Smooth muscle cell (in vitro differentiated cells): ENCODE measurements at regions not wholly inside any gene's neighbourhood (a gene's known extent, or its start where the extent isn't known, plus 50 kb on each side); places are given as distances from the start of the nearest gene placed in this dataset.

Experiments
- DNase-seq: peaks from one replicate; lab custom pipeline; 2025; ENCODE audit not compliant: unreplicated experiment; lab: John Stamatoyannopoulos, UW
- H2AFZ ChIP-seq: fragments of 200-600 bp; sonication (generic); 2 replicates; pipeline ENCODE4 v1.6.0; 2016; ENCODE audit warnings: antibody characterized with exemption, low read depth, mild to moderate bottlenecking
- H3F3A ChIP-seq: fragments of 200-600 bp; sonication (generic); 2 replicates; pipeline ENCODE4 v1.6.0; 2017; ENCODE audit warnings: antibody characterized with exemption, low read depth
- H3K27ac ChIP-seq: fragments of 200-600 bp; sonication (generic); 2 replicates; pipeline ENCODE4 v1.5.1; 2016; ENCODE audit warnings: low read depth, mild to moderate bottlenecking
- H3K27me3 ChIP-seq: fragments of 200-600 bp; sonication (generic); 2 replicates; pipeline ENCODE4 v1.6.1; 2016; ENCODE audit warnings: low read depth, mild to moderate bottlenecking
- H3K36me3 ChIP-seq: fragments of 200-600 bp; sonication (generic); 2 replicates; pipeline ENCODE4 v1.5.1; 2016; ENCODE audit warnings: low read depth
- H3K4me1 ChIP-seq: fragments of 200-600 bp; sonication (generic); 2 replicates; pipeline ENCODE4 v1.5.1; 2016; ENCODE audit warnings: low read depth
- H3K4me2 ChIP-seq: fragments of 200-600 bp; sonication (generic); 2 replicates; pipeline ENCODE4 v1.6.0; 2016; ENCODE audit warnings: mild to moderate bottlenecking
- H3K4me3 ChIP-seq: fragments of 200-600 bp; sonication (generic); 2 replicates; pipeline ENCODE4 v1.5.1; 2016; ENCODE audit warnings: mild to moderate bottlenecking
- H3K79me2 ChIP-seq: fragments of 200-600 bp; sonication (generic); 2 replicates; pipeline ENCODE4 v1.6.0; 2016; ENCODE audit warnings: low read depth, mild to moderate bottlenecking
- H3K9ac ChIP-seq: fragments of 200-600 bp; sonication (generic); 2 replicates; pipeline ENCODE4 v1.6.0; 2016; ENCODE audit warnings: low read depth
- H3K9me3 ChIP-seq: fragments of 200-600 bp; sonication (generic); replicated peaks from 2 replicates; pipeline ENCODE4 v1.5.1; 2016; ENCODE audit warnings: low read depth
- H4K20me1 ChIP-seq: fragments of 200-600 bp; sonication (generic); 2 replicates; pipeline ENCODE4 v1.6.0; 2016; ENCODE audit warnings: low read depth
- CTCF ChIP-seq: fragments of 200-600 bp; sonication (generic); IDR thresholded peaks from 2 replicates; pipeline ENCODE4 v1.5.1; 2017; ENCODE audit warnings: borderline replicate concordance, mild to moderate bottlenecking, antibody characterized with exemption; ENCODE audit not compliant: insufficient read depth, poor library complexity, severe bottlenecking
- WGBS: methylation state at CpG from one replicate; pipeline ENCODE4 v1.1.7; 2016; ENCODE audit warnings: low lambda C conversion rate; 5-methylcytosine and 5-hydroxymethylcytosine counted together

DNA sequence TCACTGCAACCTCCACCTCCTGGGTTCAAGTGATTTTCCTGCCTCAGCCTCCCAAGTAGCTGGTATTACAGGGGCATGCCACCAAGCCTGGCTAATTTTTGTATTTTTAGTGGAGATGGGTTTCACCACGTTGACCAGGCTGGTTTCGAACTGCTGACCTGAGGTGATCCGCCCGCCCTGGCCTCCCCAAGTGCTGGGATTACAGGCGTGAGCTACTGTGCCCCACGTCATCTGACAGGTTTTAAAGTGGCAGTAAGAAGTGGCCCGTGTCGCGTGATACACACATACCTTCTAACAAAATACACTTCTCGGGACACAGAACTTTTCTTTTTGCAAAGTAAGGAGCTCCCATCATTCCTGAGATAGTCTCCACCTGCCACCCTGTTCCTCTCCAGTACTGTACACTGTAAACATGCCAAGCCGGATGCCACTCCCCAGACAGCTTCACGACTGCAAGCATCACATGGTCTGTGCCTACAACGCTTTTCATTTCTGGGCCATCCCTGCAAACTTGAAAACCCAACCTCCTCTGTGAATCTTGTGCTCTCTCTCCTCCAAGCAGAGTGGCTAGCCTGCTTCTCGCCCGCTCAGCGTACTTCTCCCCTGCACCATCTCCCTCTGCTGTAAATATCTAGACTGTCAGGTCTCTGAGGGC is 256.3 kb upstream of the KLF14 start:
- H3K9me3 ChIP-seq: no peaks in the 10 kb centered on the region
- WGBS: 89% methylated on average over 16 of the region's 16 CpGs
- no peaks in the 10 kb centered on the region for H3F3A ChIP-seq
- H3K4me1 ChIP-seq: peaks cover 9% of the 10 kb centered on the region
- no peak for TF ChIP-seq CTCF
- H3K36me3 ChIP-seq: no peaks in the 10 kb centered on the region
- no peak overlapping the region for H3K27ac ChIP-seq
- no peak overlapping the region for H3K4me2 ChIP-seq
- no peaks in the 10 kb centered on the region for H4K20me1 ChIP-seq
- DNase-seq: no peak
- H3K27me3 ChIP-seq: no peaks in the 10 kb centered on the region
- no peak overlapping the region for H2AFZ ChIP-seq
- no peak overlapping the region for H3K4me3 ChIP-seq
- no peak overlapping the region for H3K9ac ChIP-seq
- no peaks in the 10 kb centered on the region for H3K79me2 ChIP-seq

DNA sequence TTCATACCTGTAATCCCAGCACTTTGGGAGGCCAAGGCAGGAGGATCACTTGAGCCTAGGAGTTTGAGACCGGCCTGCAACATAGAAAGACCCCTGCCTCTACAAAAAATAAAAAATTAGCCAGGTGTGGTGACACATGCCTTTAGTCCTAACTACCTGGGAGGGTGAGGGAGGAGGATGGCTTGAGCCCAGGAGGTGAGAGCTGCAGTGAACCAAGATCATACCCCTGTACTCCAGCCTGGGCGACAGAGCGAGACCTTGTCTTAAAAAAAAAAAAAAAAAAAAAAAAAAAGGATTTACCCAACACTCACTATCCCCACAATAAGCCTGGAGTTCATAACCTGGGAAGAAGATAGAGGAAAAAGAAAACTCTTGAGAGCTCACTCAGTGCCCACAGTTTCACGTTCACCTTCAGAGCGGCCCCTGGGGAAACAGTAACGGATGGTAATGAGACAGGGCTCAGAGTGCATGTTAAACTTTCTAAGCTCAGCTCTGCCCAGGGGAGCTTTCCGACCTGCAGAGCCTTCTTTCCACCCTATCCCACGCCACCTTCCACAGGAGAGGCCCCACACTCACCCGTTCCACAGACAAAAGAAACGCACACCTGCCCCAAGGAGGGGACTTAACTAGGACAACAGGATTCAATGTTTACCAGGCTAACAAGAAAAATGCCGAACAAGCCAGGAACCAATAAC is 259.8 kb upstream of the KLF14 start:
- H3K36me3 ChIP-seq: no peaks in the 10 kb centered on the region
- H3K27ac ChIP-seq: no peak overlapping the region
- H3K27me3 ChIP-seq: no peaks in the 10 kb centered on the region
- no peak for DNase-seq
- peaks cover 15% of the 10 kb centered on the region for H3K4me1 ChIP-seq
- no peaks in the 10 kb centered on the region for H3K9me3 ChIP-seq
- H4K20me1 ChIP-seq: no peaks in the 10 kb centered on the region
- WGBS: 98% methylated on average over 11 of the region's 11 CpGs
- H2AFZ ChIP-seq: no peak overlapping the region
- no peak overlapping the region for H3K9ac ChIP-seq
- no peak for TF ChIP-seq CTCF
- no peak overlapping the region for H3K4me2 ChIP-seq
- H3K79me2 ChIP-seq: no peaks in the 10 kb centered on the region
- no peaks in the 10 kb centered on the region for H3F3A ChIP-seq
- no peak overlapping the region for H3K4me3 ChIP-seq

DNA sequence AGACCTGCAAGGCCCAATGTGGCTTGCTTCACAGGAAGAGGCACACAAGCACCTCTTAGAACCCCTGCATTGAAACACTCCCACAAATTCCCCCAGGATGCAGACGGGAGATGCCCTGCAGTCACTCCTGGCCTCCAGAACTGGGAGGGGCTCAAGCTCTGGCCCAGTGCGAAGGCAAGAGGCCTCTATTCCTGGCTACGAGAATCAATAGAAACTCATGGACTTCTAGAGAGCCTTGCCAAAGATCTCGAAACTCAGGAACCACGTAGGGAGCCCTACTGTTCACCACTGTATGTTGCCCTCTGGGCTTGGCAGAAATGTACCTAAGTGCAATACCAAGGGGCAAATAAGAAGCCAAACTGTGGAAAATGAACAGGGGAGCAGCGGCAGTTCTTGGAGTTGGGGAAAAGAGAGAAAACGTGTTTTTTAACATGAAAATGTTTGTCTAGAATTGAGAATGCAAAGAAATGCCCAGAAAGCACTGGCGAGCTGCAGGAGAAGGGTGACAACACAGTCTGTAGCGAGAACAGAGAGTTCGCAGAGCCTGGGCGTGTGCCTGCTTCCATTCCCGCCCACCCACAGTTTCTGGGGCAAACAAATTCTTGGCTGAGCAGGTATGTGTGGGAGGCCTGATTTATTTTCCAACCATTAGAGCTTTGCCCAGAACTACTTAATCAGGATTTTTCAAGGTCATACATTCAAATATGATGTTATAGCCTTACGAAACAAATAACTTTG is 260.5 kb upstream of the KLF14 start:
- no peaks in the 10 kb centered on the region for H3K79me2 ChIP-seq
- WGBS: 76% methylated on average over 13 of the region's 13 CpGs
- no peaks in the 10 kb centered on the region for H3F3A ChIP-seq
- no peak overlapping the region for H2AFZ ChIP-seq
- DNase-seq: no peak
- H3K27ac ChIP-seq: peak overlapping the region; percentile 74
- H3K36me3 ChIP-seq: no peaks in the 10 kb centered on the region
- no peaks in the 10 kb centered on the region for H4K20me1 ChIP-seq
- no peaks in the 10 kb centered on the region for H3K27me3 ChIP-seq
- TF ChIP-seq CTCF: no peak
- no peak overlapping the region for H3K9ac ChIP-seq
- peaks cover 11% of the 10 kb centered on the region for H3K4me1 ChIP-seq
- peak overlapping the region; percentile 68 for H3K4me2 ChIP-seq
- no peaks in the 10 kb centered on the region for H3K9me3 ChIP-seq
- no peak overlapping the region for H3K4me3 ChIP-seq
